ENCODE measurements at regions not wholly inside any gene's neighbourhood (a gene's known extent, or its start where the extent isn't known, plus 50 kb on each side); places are given as distances from the start of the nearest gene placed in this dataset.

DNA sequence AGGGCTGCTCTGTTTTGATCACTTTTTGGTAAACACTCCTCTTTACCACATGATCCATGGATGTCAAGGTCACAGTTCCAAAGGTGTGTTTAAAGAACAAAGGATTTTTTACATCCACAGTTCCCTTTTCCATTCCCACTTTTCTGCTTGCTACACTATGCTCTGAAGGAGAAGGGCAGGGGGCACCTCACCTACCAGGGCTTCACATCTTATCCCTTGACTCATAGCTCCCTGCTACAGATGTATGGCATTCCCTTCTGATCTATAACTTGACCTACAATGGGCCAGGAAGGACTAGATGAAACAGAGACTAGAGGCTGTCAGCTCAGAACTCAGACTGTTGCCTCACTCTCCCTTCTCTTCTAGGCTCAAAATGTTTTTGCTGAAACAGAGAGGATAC lies 233.1 kb upstream of the RPS6KA3 start:
- Histone ChIP-seq H3K9ac (ENCODE audit: insufficient read depth in 1 of 2, low read depth in 2 of 2, low read length in 2 of 2) (no peak overlapping the region), H3K27me3 (ENCODE audit: control insufficient read depth in 2 of 2, insufficient read depth in 2 of 2, low read length in 2 of 2) (no peaks in the 10 kb centered on the region), H3K27ac (ENCODE audit: extremely low read depth, low read depth, low read length) (no peak overlapping the region), H2AFZ (ENCODE audit: low read depth, low read length) (no peak overlapping the region), H3K36me3 (ENCODE audit: control insufficient read depth, insufficient read depth, low read length) (no peaks in the 10 kb centered on the region), H4K20me1 (replicated peaks; ENCODE audit: control insufficient read depth, insufficient read depth, low read length) (no peaks in the 10 kb centered on the region), H3K4me3 (no peak overlapping the region), H3K4me1 (replicated peaks in 1 of 2; ENCODE audit: control insufficient read depth in 2 of 2, insufficient read depth in 2 of 2, low read length in 2 of 2) (no peaks in the 10 kb centered on the region), H3K9me1 (ENCODE audit: control insufficient read depth, insufficient read depth, low read length) (no peaks in the 10 kb centered on the region), H3K4me2 (ENCODE audit: insufficient read depth, low read length) (no peak overlapping the region), H3K9me3 (replicated peaks; ENCODE audit: control insufficient read depth, insufficient read depth, low read depth, low read length) (no peaks in the 10 kb centered on the region), H3K79me2 (ENCODE audit: control insufficient read depth, insufficient read depth, low read length) (no peaks in the 10 kb centered on the region)
- no TSS peak for BruUV-seq (replicated peaks)
- no peak for DNase-seq (ENCODE audit: extremely low read depth in 1 of 4, low spot score in 3 of 4)
- no peak for FAIRE-seq
- in situ Hi-C loops (cut with MboI), result no loop called here
- intact Hi-C loops (cut with micrococcal nuclease), result no loop called here
- POLR2A ChIA-PET, result no interaction called here
- TF ChIP-seq ELF1 (tag; IDR thresholded peaks at IDR 0.05), result no peak
- TF ChIP-seq, protein P1, sequence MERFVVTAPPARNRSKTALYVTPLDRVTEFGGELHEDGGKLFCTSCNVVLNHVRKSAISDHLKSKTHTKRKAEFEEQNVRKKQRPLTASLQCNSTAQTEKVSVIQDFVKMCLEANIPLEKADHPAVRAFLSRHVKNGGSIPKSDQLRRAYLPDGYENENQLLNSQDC (CRISPR knock-in tag; IDR thresholded peaks at IDR 0.05), result no peak
- no peak for TF ChIP-seq ZNF445 (CRISPR knock-in tag; IDR thresholded peaks at IDR 0.05; ENCODE audit: low read depth)
- no peak for TF ChIP-seq POLR2B (IDR thresholded peaks at IDR 0.05; ENCODE audit: low read depth, partially characterized antibody)
- TF ChIP-seq ARID2 (IDR thresholded peaks at IDR 0.05), result no peak
- no peak for TF ChIP-seq HDAC6 (IDR thresholded peaks at IDR 0.05; ENCODE audit: low read depth, low read length)
- no peak for TF ChIP-seq DIDO1 (tag; IDR thresholded peaks at IDR 0.05; ENCODE audit: low read depth)
- ATAC-seq, result no peak
- CTCF ChIA-PET (ENCODE audit: low intra/inter-chr PET ratio), result no interaction called here

Data from K562 (cell line).